VCaP (cell line): ENCODE measurements at regions not wholly inside any gene's neighbourhood (a gene's known extent, or its start where the extent isn't known, plus 50 kb on each side); places are given as distances from the start of the nearest gene placed in this dataset.
"Not testable (repeated sequence)": the region's sequence is repeated elsewhere in the genome, so short reads cannot be mapped to it uniquely, and the experiment has no call there.

Experiments used
- H3K27ac ChIP-seq: fragments of 450-650 bp; 2 replicates; pipeline ENCODE4 v1.5.1; 2017
- CTCF ChIP-seq: fragments of 450-650 bp; conservative IDR thresholded peaks from 2 replicates; pipeline ENCODE4 v1.5.1; 2017; ENCODE audit warnings: mild to moderate bottlenecking, moderate library complexity

DNA sequence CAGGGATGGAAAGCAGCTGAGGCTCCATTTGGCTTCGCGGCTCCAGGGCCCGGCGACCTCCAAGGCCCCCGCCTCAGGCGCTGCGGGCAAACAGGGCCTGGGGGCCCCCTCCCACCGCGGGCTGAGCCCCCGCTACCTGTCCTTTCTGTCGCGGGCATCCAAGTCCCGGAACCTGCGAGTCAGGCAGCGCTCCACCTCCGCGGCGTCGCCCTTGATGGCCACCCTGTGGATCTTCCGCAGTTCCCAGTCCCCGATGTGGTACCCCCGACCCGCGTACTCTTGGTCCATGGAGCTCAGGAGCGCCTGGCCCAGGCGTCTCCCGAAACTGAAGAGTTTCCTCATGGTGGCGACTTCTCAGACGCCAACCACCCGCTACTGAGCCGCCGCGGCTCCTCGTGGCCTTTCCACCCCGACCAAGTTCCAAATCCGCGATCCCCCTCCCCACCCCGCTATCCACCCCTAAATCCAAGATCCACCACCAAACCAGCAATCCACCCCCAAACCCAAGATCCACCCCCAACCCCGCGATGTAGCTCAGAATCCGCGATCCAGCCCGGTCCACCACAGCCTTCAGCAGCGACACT, 86.5 kb upstream of the CCDC180 start:
- no peak for TF ChIP-seq CTCF
- H3K27ac ChIP-seq, result no peak overlapping the region

DNA sequence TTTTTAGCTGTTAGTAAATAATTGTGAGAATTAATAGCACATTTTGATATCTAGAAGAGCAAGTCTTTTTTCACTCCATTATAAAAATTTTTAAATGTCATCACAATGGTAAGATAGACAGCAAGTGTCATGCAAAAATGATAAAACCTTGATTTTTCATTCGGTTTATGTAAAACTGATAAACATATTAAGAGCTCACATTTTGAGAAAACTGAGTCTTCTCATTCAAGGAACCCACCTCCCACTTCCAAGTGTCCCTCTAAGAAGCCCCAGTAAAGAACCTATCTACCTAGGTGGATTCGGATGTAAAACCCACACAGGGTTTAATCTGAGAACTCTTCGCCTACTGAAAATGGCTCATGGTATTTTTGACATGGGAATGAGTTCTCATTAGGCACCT, 87.1 kb upstream of the CCDC180 start:
- H3K27ac ChIP-seq, result not testable (repeated sequence)

- H3K27ac ChIP-seq, result not testable (repeated sequence)
Measured at GRCh38 chr9:97219443-97220140, 87.9 kb upstream of the CCDC180 start.

- H3K27ac ChIP-seq, result not testable (repeated sequence)
Measured at GRCh38 chr9:97215127-97215526, 92.3 kb upstream of the CCDC180 start.

DNA sequence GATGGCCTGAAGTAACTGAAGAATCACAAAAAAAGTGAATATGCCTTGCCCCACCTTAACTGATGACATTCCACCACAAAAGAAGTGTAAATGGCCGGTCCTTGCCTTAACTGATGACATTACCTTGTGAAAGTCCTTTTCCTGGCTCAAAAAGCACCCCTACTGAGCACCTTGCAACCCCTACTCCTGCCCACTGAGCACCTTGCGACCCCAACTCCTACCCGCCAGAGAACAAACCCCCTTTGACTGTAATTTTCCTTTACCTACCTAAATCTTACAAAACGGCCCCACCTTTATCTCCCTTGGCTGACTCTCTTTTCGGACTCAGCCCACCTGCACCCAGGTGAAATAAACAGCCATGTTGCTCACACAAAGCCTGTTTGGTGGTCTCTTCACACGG, 92.9 kb upstream of the CCDC180 start:
- H3K27ac ChIP-seq, result not testable (repeated sequence)

DNA sequence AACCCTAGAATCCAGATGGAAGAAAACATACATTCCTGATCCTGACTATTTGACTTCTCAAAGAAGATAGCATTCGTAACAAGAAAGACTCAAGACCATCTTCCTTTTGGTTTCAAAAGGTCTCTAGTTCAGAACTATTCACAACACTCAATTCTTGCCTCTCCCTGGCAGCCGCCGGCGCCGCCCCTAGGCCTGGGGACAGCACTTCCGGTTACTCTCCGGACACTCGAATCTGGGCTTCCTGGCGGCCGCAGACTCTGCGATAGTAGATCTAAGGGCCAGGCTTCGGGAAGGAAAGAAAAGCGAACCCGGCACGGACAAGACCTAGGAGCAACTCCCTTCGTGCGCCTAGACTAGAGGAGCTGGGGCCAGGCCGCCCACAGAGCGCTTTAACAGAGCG, 107.8 kb upstream of the CCDC180 start:
- not testable (repeated sequence) for H3K27ac ChIP-seq

- not testable (repeated sequence) for H3K27ac ChIP-seq
Measured at GRCh38 chr9:97193767-97194166, 113.7 kb upstream of the CCDC180 start.

DNA sequence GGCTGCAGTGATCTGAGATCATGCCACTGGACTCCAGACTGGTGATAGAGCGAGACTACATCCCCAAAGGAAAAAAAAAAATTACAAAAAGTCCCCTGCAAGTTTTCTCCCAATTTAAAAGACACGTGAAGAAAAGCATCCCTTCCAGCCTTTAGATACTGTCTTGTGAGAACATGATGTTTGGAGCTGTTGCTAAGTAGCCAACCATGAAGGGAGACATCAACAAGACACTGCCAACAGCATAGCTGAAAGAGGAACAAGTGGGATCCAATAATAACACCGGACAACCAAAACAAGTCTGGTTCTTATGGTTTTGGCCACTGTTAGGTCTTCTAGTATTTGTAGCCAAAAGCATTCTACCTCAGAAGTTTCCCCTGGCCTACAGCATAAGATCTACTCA, 118.9 kb upstream of the CCDC180 start:
- TF ChIP-seq CTCF, result no peak
- no peak overlapping the region for H3K27ac ChIP-seq

DNA sequence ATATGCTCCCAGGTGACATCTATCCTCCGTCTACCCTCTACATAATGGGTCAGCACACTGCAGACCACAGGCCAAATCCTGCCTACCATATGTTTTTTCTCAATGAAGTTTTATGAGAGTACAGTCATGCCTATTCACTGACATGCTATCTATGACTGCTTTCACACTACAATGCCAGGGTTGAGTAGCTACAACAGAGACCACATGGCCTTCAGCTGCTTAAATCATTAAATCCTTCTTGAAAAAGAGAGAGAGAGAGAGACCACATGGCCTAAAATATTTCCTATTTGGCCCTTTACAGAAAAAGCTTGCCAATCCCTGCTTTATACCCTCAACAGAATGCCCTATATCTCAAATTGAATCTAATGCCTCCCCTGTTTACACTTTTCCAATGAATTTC, 119.8 kb upstream of the CCDC180 start:
- H3K27ac ChIP-seq, result not testable (repeated sequence)

GRCh38 chr9:97186493-97186892, 121.0 kb upstream of the CCDC180 start:
- TF ChIP-seq CTCF, result no peak
- no peak overlapping the region for H3K27ac ChIP-seq

GRCh38 chr9:97182532-97182931, 124.9 kb upstream of the CCDC180 start:
- not testable (repeated sequence) for H3K27ac ChIP-seq

- TF ChIP-seq CTCF, result no peak
- H3K27ac ChIP-seq, result no peak overlapping the region
Measured at GRCh38 chr9:97179616-97180015, 127.8 kb upstream of the CCDC180 start.
